Right atrium auricular region (tissue), 2 donors: ENCODE measurements at regions not wholly inside any gene's neighbourhood (a gene's known extent, or its start where the extent isn't known, plus 50 kb on each side); places are given as distances from the start of the nearest gene placed in this dataset.
A peak's percentile ranks its signal among the peaks of the same experiment; 100 is the strongest.

ENCODE experiments used
- DNase-seq: peaks from one replicate; pipeline ENCODE4 v3.0.0-alpha.2; 2019; ENCODE audit warnings: low spot score
- H3K27ac ChIP-seq, 2 donors: fragments of 200-600 bp; sonication (generic); 1 replicate in 1 of 2; 2 replicates in 1 of 2; pipeline ENCODE4 v1.5.1; 2016 to 2019
- H3K27me3 ChIP-seq, 2 donors: fragments of 200-600 bp; sonication (generic); one replicate each; pipeline versions ENCODE4 v1.5.1 to v1.6.0; 2017 to 2019
- H3K36me3 ChIP-seq: fragments of 200-600 bp; sonication (generic); one replicate; pipeline ENCODE4 v1.5.1; 2016
- H3K4me1 ChIP-seq, 2 donors: fragments of 200-600 bp; sonication (generic); one replicate each; pipeline versions ENCODE4 v1.5.1 to v1.6.0; 2017 to 2019
- H3K4me3 ChIP-seq, 2 donors: fragments of 200-600 bp; sonication (generic); 1 replicate in 1 of 2; 2 replicates in 1 of 2; pipeline ENCODE4 v1.5.1; 2017 to 2019; ENCODE audit warnings: mild to moderate bottlenecking in 1 of 2, moderate library complexity in 1 of 2
- H3K9me3 ChIP-seq, 2 donors: fragments of 200-600 bp; sonication (generic); one replicate each; pipeline ENCODE4 v1.5.1; 2019
- TF ChIP-seq, protein P1 (sequence below), 2 donors: fragments of 200-600 bp; sonication (generic); IDR thresholded peaks; one replicate each; pipeline ENCODE4 v1.5.1; 2019; ENCODE audit warnings: antibody characterized with exemption in 2 of 2

GRCh38 chr10:78777466-78777865, 291.3 kb upstream of the ZMIZ1 start:
- peak; percentile 66 for DNase-seq
- no peaks in the 10 kb centered on the region for H3K36me3 ChIP-seq
- TF ChIP-seq, protein P1, sequence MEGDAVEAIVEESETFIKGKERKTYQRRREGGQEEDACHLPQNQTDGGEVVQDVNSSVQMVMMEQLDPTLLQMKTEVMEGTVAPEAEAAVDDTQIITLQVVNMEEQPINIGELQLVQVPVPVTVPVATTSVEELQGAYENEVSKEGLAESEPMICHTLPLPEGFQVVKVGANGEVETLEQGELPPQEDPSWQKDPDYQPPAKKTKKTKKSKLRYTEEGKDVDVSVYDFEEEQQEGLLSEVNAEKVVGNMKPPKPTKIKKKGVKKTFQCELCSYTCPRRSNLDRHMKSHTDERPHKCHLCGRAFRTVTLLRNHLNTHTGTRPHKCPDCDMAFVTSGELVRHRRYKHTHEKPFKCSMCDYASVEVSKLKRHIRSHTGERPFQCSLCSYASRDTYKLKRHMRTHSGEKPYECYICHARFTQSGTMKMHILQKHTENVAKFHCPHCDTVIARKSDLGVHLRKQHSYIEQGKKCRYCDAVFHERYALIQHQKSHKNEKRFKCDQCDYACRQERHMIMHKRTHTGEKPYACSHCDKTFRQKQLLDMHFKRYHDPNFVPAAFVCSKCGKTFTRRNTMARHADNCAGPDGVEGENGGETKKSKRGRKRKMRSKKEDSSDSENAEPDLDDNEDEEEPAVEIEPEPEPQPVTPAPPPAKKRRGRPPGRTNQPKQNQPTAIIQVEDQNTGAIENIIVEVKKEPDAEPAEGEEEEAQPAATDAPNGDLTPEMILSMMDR (IDR thresholded peaks at IDR 0.05), result no peak

DNA sequence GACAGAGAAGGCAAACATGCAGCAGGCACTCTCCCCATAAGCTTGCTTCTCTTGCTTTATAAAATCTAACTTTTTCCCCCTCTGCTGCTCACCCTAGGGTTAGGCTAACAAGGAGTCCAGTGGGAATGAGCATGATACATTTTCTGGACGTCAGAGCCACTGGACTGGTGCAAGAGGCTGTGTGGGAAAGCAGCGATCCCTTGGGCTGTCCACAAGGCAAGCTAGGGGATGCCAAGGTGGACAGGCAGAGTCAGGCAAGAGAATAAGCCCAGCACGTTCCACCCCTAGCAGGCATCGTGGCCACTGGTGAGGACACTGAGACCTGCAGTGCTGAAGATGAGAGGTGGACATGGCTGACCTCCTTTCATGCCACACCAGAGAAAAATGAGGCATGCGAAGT, 290.9 kb upstream of the ZMIZ1 start:
- Histone ChIP-seq H3K27ac (peak overlapping the region; percentile 68 to 75), H3K27me3 (no peaks in the 10 kb centered on the region), H3K4me3 (no peak overlapping the region), H3K9me3 (no peaks in the 10 kb centered on the region), H3K4me1 (peaks cover 0 to 47% of the 10 kb centered on the region in 2 donors), H3K36me3 (no peaks in the 10 kb centered on the region)
- TF ChIP-seq, protein P1 (IDR thresholded peaks at IDR 0.05), result no peak
- peak; percentile 76 for DNase-seq

More at GRCh38 chr10:78777466-78777865, 291.3 kb upstream of the ZMIZ1 start:
- Histone ChIP-seq H3K4me1 (peaks cover 0 to 47% of the 10 kb centered on the region in 2 donors), H3K9me3 (no peaks in the 10 kb centered on the region), H3K27ac (peak overlapping the region; percentile 68 to 75), H3K4me3 (no peak overlapping the region), H3K27me3 (no peaks in the 10 kb centered on the region)

DNA sequence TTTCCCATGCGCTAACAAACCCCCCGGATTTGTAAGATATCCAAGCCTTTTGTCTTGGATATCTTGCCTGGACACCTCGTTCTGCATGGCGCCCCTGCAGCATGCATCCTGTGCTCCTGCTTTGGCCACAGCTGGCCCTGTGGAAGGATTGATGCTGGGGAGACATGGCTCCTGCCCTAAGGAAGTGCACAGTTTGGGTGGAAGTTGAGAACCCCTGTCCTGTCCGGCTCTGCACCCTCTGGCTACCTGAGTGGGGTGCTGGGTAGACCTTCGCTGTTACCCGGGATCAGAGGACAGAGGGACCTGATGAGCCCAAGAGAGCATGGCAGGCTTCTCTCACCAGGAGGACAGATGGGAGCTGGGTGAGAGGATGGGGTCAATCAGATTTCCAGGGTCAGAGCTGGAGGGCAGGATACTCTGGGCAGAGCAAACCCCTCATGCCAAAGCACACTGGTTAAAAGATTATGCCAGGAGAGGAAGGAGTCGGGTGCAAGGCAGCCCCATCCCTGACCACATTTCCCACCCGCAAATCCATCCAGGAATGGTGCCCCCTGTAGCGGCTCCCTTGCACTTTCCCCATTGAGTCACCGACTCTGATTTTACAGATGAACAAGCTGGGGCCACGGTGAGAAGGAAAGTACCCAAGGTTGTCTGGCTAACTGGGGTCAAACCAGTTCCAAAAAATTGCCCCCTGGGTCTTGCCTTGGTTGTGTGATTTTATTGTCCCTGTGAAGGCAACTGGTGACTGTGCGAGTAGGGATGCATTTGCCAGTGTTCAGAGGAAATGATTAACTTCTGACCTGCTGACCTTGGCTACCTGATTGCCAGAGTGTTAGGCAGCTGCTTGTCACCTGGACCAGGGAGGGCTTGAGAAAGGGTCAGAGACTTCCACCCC, 290.1 kb upstream of the ZMIZ1 start:
- H3K4me3 ChIP-seq, result no peak overlapping the region
- H3K36me3 ChIP-seq, result no peaks in the 10 kb centered on the region
- H3K27ac ChIP-seq, result peak overlapping the region; percentile 68 to 75
- TF ChIP-seq, protein P1 (IDR thresholded peaks at IDR 0.05), result no peak
- DNase-seq, result no peak
- peaks cover 0 to 47% of the 10 kb centered on the region in 2 donors for H3K4me1 ChIP-seq
- H3K9me3 ChIP-seq, result no peaks in the 10 kb centered on the region
- H3K27me3 ChIP-seq, result no peaks in the 10 kb centered on the region

GRCh38 chr10:78779339-78779955, 289.3 kb upstream of the ZMIZ1 start:
- no peaks in the 10 kb centered on the region for H3K27me3 ChIP-seq

DNA sequence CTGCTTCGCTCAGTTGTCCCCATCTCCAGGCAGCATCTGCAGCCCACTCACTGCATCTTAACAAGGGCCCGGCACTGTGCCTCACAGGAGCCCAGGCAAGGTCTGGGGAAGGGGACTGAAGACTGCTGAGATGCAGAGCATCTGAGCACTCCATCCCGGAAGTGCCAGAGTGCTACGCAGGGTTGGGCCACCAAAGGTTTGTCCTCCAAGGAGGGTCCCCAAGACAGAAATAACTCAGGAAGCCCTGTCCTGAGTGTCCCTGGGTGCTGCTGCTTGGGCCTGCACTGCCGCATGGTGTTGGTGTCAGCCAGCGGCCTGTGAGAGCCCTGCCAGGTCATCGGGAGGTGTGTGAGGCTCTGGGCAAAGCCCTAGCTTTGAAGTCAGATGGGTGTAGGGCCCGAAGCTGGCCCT, 288.2 kb upstream of the ZMIZ1 start:
- Histone ChIP-seq H3K9me3 (no peaks in the 10 kb centered on the region), H3K4me3 (no peak overlapping the region), H3K36me3 (no peaks in the 10 kb centered on the region), H3K27ac (peak overlapping the region in 1 of 2 donors; percentile 32), H3K27me3 (no peaks in the 10 kb centered on the region), H3K4me1 (peaks cover 0 to 44% of the 10 kb centered on the region in 2 donors)
- TF ChIP-seq, protein P1 (IDR thresholded peaks at IDR 0.05), result no peak
- DNase-seq, result no peak

More at GRCh38 chr10:78779339-78779955, 289.3 kb upstream of the ZMIZ1 start:
- no peak overlapping the region for H3K27ac ChIP-seq
- no peaks in the 10 kb centered on the region for H3K36me3 ChIP-seq
- H3K4me3 ChIP-seq, result no peak overlapping the region
- TF ChIP-seq, protein P1 (IDR thresholded peaks at IDR 0.05), result no peak
- H3K9me3 ChIP-seq, result no peaks in the 10 kb centered on the region
- DNase-seq, result no peak
- peaks cover 0 to 51% of the 10 kb centered on the region in 2 donors for H3K4me1 ChIP-seq
